Natural killer cell (primary cell): ENCODE measurements at regions not wholly inside any gene's neighbourhood (a gene's known extent, or its start where the extent isn't known, plus 50 kb on each side); places are given as distances from the start of the nearest gene placed in this dataset.
"Not testable (repeated sequence)": the region's sequence is repeated elsewhere in the genome, so short reads cannot be mapped to it uniquely, and the experiment has no call there.

Experiments
- ATAC-seq, 3 donors: fragments of 150-1000 bp in 2 of 3; fragments of 200-7000 bp in 1 of 3; cut with Tn5 transposase; 1 replicate in 1 of 3; 2 replicates in 2 of 3; pipeline ENCODE4 v1.10.0; 2021; ENCODE audit warnings: mild to moderate bottlenecking in 2 of 3, moderate library complexity in 2 of 3
- DNase-seq, 2 donors: peaks; one replicate each; pipeline versions ENCODE4 v3.0.0 to v3.0.0-alpha.2; 2013 to 2021; ENCODE audit warnings: mixed read lengths in 1 of 2
- H3K27ac ChIP-seq: one replicate; pipeline ENCODE4 v1.5.1; 2013; ENCODE audit warnings: mild to moderate bottlenecking, low read length
- H3K27me3 ChIP-seq: one replicate; pipeline ENCODE4 v1.6.1; 2013; ENCODE audit warnings: low read length; ENCODE audit not compliant: control insufficient read depth, insufficient read depth
- H3K36me3 ChIP-seq: one replicate; pipeline ENCODE4 v1.6.1; 2013; ENCODE audit warnings: low read length; ENCODE audit not compliant: control insufficient read depth, insufficient read depth
- H3K4me1 ChIP-seq: one replicate; pipeline ENCODE4 v1.6.1; 2013; ENCODE audit warnings: low read length; ENCODE audit not compliant: control insufficient read depth, insufficient read depth
- H3K4me3 ChIP-seq: one replicate; pipeline ENCODE4 v1.5.1; 2013; ENCODE audit warnings: low read length
- H3K9me3 ChIP-seq: one replicate; pipeline ENCODE4 v1.6.1; 2013; ENCODE audit warnings: low read length; ENCODE audit not compliant: control insufficient read depth, insufficient read depth
- H3K27ac Mint-ChIP-seq, 2 donors: one replicate each; pipeline ENCODE4 v1.8.0; 2022; ENCODE audit warnings: mild to moderate bottlenecking in 2 of 2, mixed read lengths in 2 of 2, moderate library complexity in 1 of 2
- H3K27me3 Mint-ChIP-seq, 2 donors: one replicate each; pipeline ENCODE4 v1.8.0; 2022; ENCODE audit warnings: low read depth in 2 of 2, mixed read lengths in 2 of 2
- H3K36me3 Mint-ChIP-seq: one replicate; pipeline ENCODE4 v1.8.0; 2022; ENCODE audit warnings: mixed read lengths
- H3K4me1 Mint-ChIP-seq, 2 donors: one replicate each; pipeline ENCODE4 v1.8.0; 2022; ENCODE audit warnings: mixed read lengths in 2 of 2
- H3K4me3 Mint-ChIP-seq: one replicate; pipeline ENCODE4 v1.8.0; 2022; ENCODE audit warnings: mild to moderate bottlenecking, moderate library complexity, mixed read lengths
- H3K9me3 Mint-ChIP-seq, 2 donors: one replicate each; pipeline ENCODE4 v1.8.0; 2022; ENCODE audit warnings: mixed read lengths in 2 of 2
- CTCF ChIP-seq: fragments of 200-600 bp; IDR thresholded peaks from one replicate; pipeline ENCODE4 v1.8.0; 2022; ENCODE audit warnings: antibody characterized with exemption
- WGBS: methylation state at CpG from one replicate; pipeline ENCODE4 v1.1.7; 2013; ENCODE audit warnings: missing lambda C conversion rate; ENCODE audit not compliant: insufficient coverage; 5-methylcytosine and 5-hydroxymethylcytosine counted together
- intact Hi-C: fragments of 100-400 bp; cut with micrococcal nuclease; formaldehyde crosslinking; loops from one replicate; pipeline ENCODE4 v1.14.2; 2022

GRCh38 chr19:28542394-28543243 lies 670.3 kb downstream of the UQCRFS1 start:
- Mint-ChIP-seq H3K27ac (peak overlapping the region in 1 of 2 donors; percentile 31), H3K4me1 (peaks cover 0 to 15% of the 10 kb centered on the region in 2 donors), H3K4me3 (no peak overlapping the region), H3K36me3 (peaks cover 7% of the 10 kb centered on the region), H3K9me3 (peaks cover 3 to 6% of the 10 kb centered on the region in 2 donors), H3K27me3 (no peaks in the 10 kb centered on the region)
- WGBS, result 79% methylated on average over 12 of the region's 12 CpGs
- H3K27me3 ChIP-seq, result no peaks in the 10 kb centered on the region
- no peak for TF ChIP-seq CTCF
- H3K27ac ChIP-seq, result no peak overlapping the region
- H3K36me3 ChIP-seq, result no peaks in the 10 kb centered on the region
- no peak for DNase-seq
- intact Hi-C loops, result no loop called here
- no peak for ATAC-seq
- no peak overlapping the region for H3K4me3 ChIP-seq
- H3K4me1 ChIP-seq, result no peaks in the 10 kb centered on the region
- no peaks in the 10 kb centered on the region for H3K9me3 ChIP-seq

GRCh38 chr19:28541602-28542393 lies 671.2 kb downstream of the UQCRFS1 start:
- 85% methylated on average over 5 of the region's 6 CpGs for WGBS
- peaks cover 3 to 6% of the 10 kb centered on the region in 2 donors for H3K9me3 Mint-ChIP-seq
- no peak overlapping the region for H3K27ac Mint-ChIP-seq
- H3K27me3 ChIP-seq, result no peaks in the 10 kb centered on the region
- no peaks in the 10 kb centered on the region for H3K27me3 Mint-ChIP-seq
- H3K36me3 ChIP-seq, result no peaks in the 10 kb centered on the region
- no peak overlapping the region for H3K4me3 Mint-ChIP-seq
- peaks cover 2% of the 10 kb centered on the region for H3K9me3 ChIP-seq
- intact Hi-C loops, result no loop called here
- DNase-seq (no peak), ATAC-seq (no peak)
- peaks cover 15% of the 10 kb centered on the region for H3K36me3 Mint-ChIP-seq
- no peak for TF ChIP-seq CTCF
- no peak overlapping the region for H3K4me3 ChIP-seq
- peaks cover 0 to 15% of the 10 kb centered on the region in 2 donors for H3K4me1 Mint-ChIP-seq
- H3K27ac ChIP-seq, result no peak overlapping the region
- no peaks in the 10 kb centered on the region for H3K4me1 ChIP-seq

GRCh38 chr19:28541029-28541428 lies 671.9 kb downstream of the UQCRFS1 start:
- ATAC-seq (no peak), DNase-seq (no peak)
- Mint-ChIP-seq H3K4me1 (peaks cover 0 to 15% of the 10 kb centered on the region in 2 donors), H3K36me3 (peaks cover 19% of the 10 kb centered on the region), H3K4me3 (no peak overlapping the region), H3K27ac (no peak overlapping the region), H3K9me3 (peaks cover 3 to 9% of the 10 kb centered on the region in 2 donors), H3K27me3 (no peaks in the 10 kb centered on the region)
- Histone ChIP-seq H3K36me3 (no peaks in the 10 kb centered on the region), H3K27me3 (no peaks in the 10 kb centered on the region), H3K27ac (no peak overlapping the region), H3K4me3 (no peak overlapping the region), H3K4me1 (no peaks in the 10 kb centered on the region), H3K9me3 (peaks cover 2% of the 10 kb centered on the region)
- no peak for TF ChIP-seq CTCF
- intact Hi-C loops, result no loop called here
- 86% methylated on average over 3 of the region's 3 CpGs for WGBS

GRCh38 chr19:28540385-28540784 lies 672.6 kb downstream of the UQCRFS1 start:
- H3K27ac Mint-ChIP-seq, DNase-seq, H3K27me3 ChIP-seq, H3K27me3 Mint-ChIP-seq, H3K27ac ChIP-seq, H3K36me3 ChIP-seq, H3K9me3 Mint-ChIP-seq, ATAC-seq, H3K9me3 ChIP-seq, intact Hi-C loops, H3K4me3 Mint-ChIP-seq, H3K4me1 ChIP-seq, H3K4me3 ChIP-seq: not testable (repeated sequence)
- 100% methylated on average over 5 of the region's 6 CpGs for WGBS
- H3K4me1 Mint-ChIP-seq, result peaks cover 0 to 18% of the 10 kb centered on the region in 2 donors
- H3K36me3 Mint-ChIP-seq, result peaks cover 19% of the 10 kb centered on the region
